GM12878 (cell line): ENCODE measurements at regions not wholly inside any gene's neighbourhood (a gene's known extent, or its start where the extent isn't known, plus 50 kb on each side); places are given as distances from the start of the nearest gene placed in this dataset.

ENCODE experiments used
- ATAC-seq: fragments of 200-7000 bp; cut with Tn5 transposase; 3 replicates; pipeline ENCODE4 v1.9.1; 2020; ENCODE audit warnings: mild to moderate bottlenecking, moderate library complexity
- BruUV-seq: library from RNA; stranded (reverse); fragments of 400-500 nt; replicated peaks from 2 replicates; lab custom pipeline; 2021; lab: Mats Ljungman, UMichigan
- CTCF ChIA-PET: fragments of 300-600 bp; sonication (Branson Sonifier 250); formaldehyde crosslinking; extraction: SDS; loops from one replicate; lab custom pipeline; 2021; ENCODE audit warnings: inconsistent platforms; lab: Yijun Ruan, JAX
- POLR2A ChIA-PET: fragments of 350-600 bp; formaldehyde crosslinking; extraction: SDS; loops from one replicate; lab custom pipeline; 2021; ENCODE audit warnings: inconsistent platforms; lab: Charles Lee
- RAD21 ChIA-PET: fragments of 300-600 bp; sonication (Branson Sonifier 250); formaldehyde crosslinking; loops from one replicate; lab custom pipeline; 2023; ENCODE audit warnings: antibody characterized with exemption; ENCODE audit not compliant: unreplicated experiment; lab: Charles Lee
- SMC1A ChIA-PET: fragments of 300-600 bp; sonication (Branson Sonifier 250); formaldehyde crosslinking; loops from one replicate; lab custom pipeline; 2023; ENCODE audit not compliant: unreplicated experiment, uncharacterized antibody; lab: Charles Lee
- DNase-seq: peaks from one replicate; pipeline ENCODE4 v3.0.0-alpha.2; 2011; ENCODE audit warnings: low read depth, low spot score
- FAIRE-seq: peaks from 3 replicates; lab custom pipeline; 2011; peaks lifted over from hg19 to GRCh38; lab: Jason Lieb, UNC
- H2AFZ ChIP-seq: 2 replicates; pipeline ENCODE4 v1.6.0; 2011; ENCODE audit warnings: low read depth, low read length, control low read depth; ENCODE audit not compliant: control insufficient read depth
- H3K27ac ChIP-seq: 2 replicates; pipeline ENCODE4 v1.5.1; 2011; ENCODE audit warnings: control low read depth; ENCODE audit not compliant: control insufficient read depth, insufficient read depth
- H3K27me3 ChIP-seq, 2 experiments: replicated peaks in 1 of 2; 2 replicates each; pipeline versions ENCODE4 v1.6.0 to v1.6.1; 2011; ENCODE audit warnings: low read length in 1 of 2; ENCODE audit not compliant: control insufficient read depth in 2 of 2, insufficient read depth in 2 of 2
- H3K36me3 ChIP-seq, 2 experiments: 2 replicates each; pipeline ENCODE4 v1.5.1; 2011; ENCODE audit warnings: low read length in 1 of 2; ENCODE audit not compliant: control insufficient read depth in 2 of 2, insufficient read depth in 2 of 2
- H3K4me1 ChIP-seq: 2 replicates; pipeline ENCODE4 v1.6.1; 2011; ENCODE audit warnings: mild to moderate bottlenecking, low read length, moderate library complexity, mixed read lengths; ENCODE audit not compliant: control insufficient read depth, insufficient read depth
- H3K4me2 ChIP-seq: 2 replicates; pipeline ENCODE4 v1.6.0; 2011; ENCODE audit warnings: control low read depth; ENCODE audit not compliant: control insufficient read depth, insufficient read depth
- H3K4me3 ChIP-seq: fragments of 200-600 bp; sonication (generic); 2 replicates; pipeline ENCODE4 v1.5.1; 2016
- H3K79me2 ChIP-seq: 2 replicates; pipeline ENCODE4 v1.6.0; 2011; ENCODE audit warnings: low read length; ENCODE audit not compliant: control insufficient read depth, insufficient read depth
- H3K9ac ChIP-seq: 2 replicates; pipeline ENCODE4 v1.8.0; 2011; ENCODE audit warnings: low read length, control low read depth, mixed read lengths; ENCODE audit not compliant: control insufficient read depth, insufficient read depth
- H3K9me3 ChIP-seq: replicated peaks from 3 replicates; pipeline ENCODE4 v1.5.1; 2011; ENCODE audit warnings: mild to moderate bottlenecking, low read length; ENCODE audit not compliant: control insufficient read depth, insufficient read depth
- H4K20me1 ChIP-seq: 2 replicates; pipeline ENCODE4 v1.6.0; 2011; ENCODE audit not compliant: control insufficient read depth, insufficient read depth
- CEBPZ ChIP-seq: fragments of 150-350 bp; IDR thresholded peaks from 2 replicates; pipeline ENCODE4 v1.6.1; 2016; ENCODE audit warnings: low read depth, low read length
- CUX1 ChIP-seq: IDR thresholded peaks from 2 replicates; pipeline ENCODE4 v1.6.1; 2012; ENCODE audit warnings: improper control_type of control experiment, low read depth, low read length; ENCODE audit not compliant: insufficient replicate concordance
- EP300 ChIP-seq, 2 experiments: fragments of 150-350 bp in 1 of 2; IDR thresholded peaks; 2 replicates each; pipeline ENCODE4 v1.6.1; 2011 to 2012; ENCODE audit warnings: low read depth in 2 of 2, low read length in 2 of 2, borderline replicate concordance in 1 of 2, improper control_type of control experiment in 1 of 2, inconsistent platforms in 1 of 2; ENCODE audit not compliant: control insufficient read depth in 1 of 2
- IKZF2 ChIP-seq, 2 experiments: fragments of 450-650 bp; IDR thresholded peaks; 2 replicates each; pipeline ENCODE4 v1.6.1; 2017; ENCODE audit warnings: mild to moderate bottlenecking in 2 of 2, moderate library complexity in 2 of 2
- NFYA ChIP-seq: IDR thresholded peaks from 2 replicates; pipeline ENCODE4 v1.6.1; 2011; ENCODE audit warnings: low read depth, mild to moderate bottlenecking, low read length, improper control_type of control experiment, borderline replicate concordance
- NR2F1 ChIP-seq: fragments of 450-650 bp; conservative IDR thresholded peaks from 2 replicates; pipeline ENCODE4 v1.6.1; 2017; ENCODE audit warnings: mild to moderate bottlenecking
- REST ChIP-seq: IDR thresholded peaks from 2 replicates; pipeline ENCODE4 v1.6.1; 2012; ENCODE audit warnings: mild to moderate bottlenecking, low read depth, low read length
- RUNX3 ChIP-seq: IDR thresholded peaks from 2 replicates; pipeline ENCODE4 v1.6.1; 2012; ENCODE audit warnings: low read length, inconsistent platforms
- SPI1 ChIP-seq: IDR thresholded peaks from 2 replicates; pipeline ENCODE4 v1.6.1; 2011; ENCODE audit warnings: low read depth, mild to moderate bottlenecking, low read length, moderate library complexity, borderline replicate concordance; ENCODE audit not compliant: insufficient read depth
- TBL1XR1 ChIP-seq: IDR thresholded peaks from 2 replicates; pipeline ENCODE4 v1.6.1; 2012; ENCODE audit warnings: low read depth, low read length, improper control_type of control experiment
- WGBS: methylation state at CpG from one replicate; pipeline ENCODE4 v1.1.6; 2016; ENCODE audit warnings: low lambda C conversion rate; ENCODE audit not compliant: insufficient replicate concordance, insufficient coverage; ENCODE audit errors: missing lambda C conversion rate; 5-methylcytosine and 5-hydroxymethylcytosine counted together
- in situ Hi-C: fragments of 300-500 bp; cut with MboI; formaldehyde crosslinking; loops from 9 replicates; pipeline ENCODE4 v1.14.3; 2018; ENCODE audit warnings: mixed read lengths
- intact Hi-C: fragments of 100-400 bp; cut with micrococcal nuclease; formaldehyde crosslinking; loops from one replicate; pipeline ENCODE4 v1.14.2; 2022; ENCODE audit not compliant: unreplicated experiment

GRCh38 chr11:101397979-101398378, 185.8 kb downstream of the TRPC6 start:
- ChIA-PET POLR2A (no interaction called here), RAD21 (no interaction called here), CTCF (interaction anchor here (1.8 kb wide), 1 partner anchor 9 kb away, joined by 3 read pairs; no protein-coding TSS in a partner anchor), SMC1A (no interaction called here)
- no peak overlapping the region for H3K4me3 ChIP-seq
- no peaks in the 10 kb centered on the region for H3K36me3 ChIP-seq
- in situ Hi-C loops = no loop called here
- FAIRE-seq = no peak
- BruUV-seq = no TSS peak
- ATAC-seq = no peak
- no peak overlapping the region for H2AFZ ChIP-seq
- DNase-seq = no peak
- no peaks in the 10 kb centered on the region for H4K20me1 ChIP-seq
- no peaks in the 10 kb centered on the region for H3K4me1 ChIP-seq
- no peak overlapping the region for H3K4me2 ChIP-seq
- no peaks in the 10 kb centered on the region for H3K9me3 ChIP-seq
- no peaks in the 10 kb centered on the region for H3K79me2 ChIP-seq
- 40% methylated on average over 2 of the region's 2 CpGs for WGBS
- H3K27me3 ChIP-seq = no peaks in the 10 kb centered on the region
- no peak overlapping the region for H3K27ac ChIP-seq
- no peak overlapping the region for H3K9ac ChIP-seq
- intact Hi-C loops = no loop called here
- no peak for TF ChIP-seq TBL1XR1
- TF ChIP-seq SPI1 = no peak
- no peak for TF ChIP-seq EP300 (IDR thresholded peaks at IDR 0.05; ENCODE audit: borderline replicate concordance in 1 of 2, control insufficient read depth in 1 of 2, low read depth in 2 of 2, low read length in 2 of 2)
- TF ChIP-seq RUNX3 = no peak
- no peak for TF ChIP-seq CUX1
- no peak for TF ChIP-seq IKZF2 (IDR thresholded peaks at IDR 0.05)
- TF ChIP-seq REST = no peak
- no peak for TF ChIP-seq CEBPZ
- no peak for TF ChIP-seq NFYA
- no peak for TF ChIP-seq NR2F1
